Peyer's patch (tissue), 4 donors: ENCODE measurements at regions not wholly inside any gene's neighbourhood (a gene's known extent, or its start where the extent isn't known, plus 50 kb on each side); places are given as distances from the start of the nearest gene placed in this dataset.

Source experiments
- DNase-seq, 3 donors: peaks; one replicate each; pipeline ENCODE4 v3.0.0-alpha.2; 2017 to 2019
- H3K27ac ChIP-seq, 4 donors: fragments of 200-600 bp; sonication (generic); one replicate each; pipeline ENCODE4 v1.5.1; 2016 to 2019
- H3K27me3 ChIP-seq, 2 donors: fragments of 200-600 bp; sonication (generic); one replicate each; pipeline ENCODE4 v1.5.1; 2019
- H3K36me3 ChIP-seq, 3 donors: fragments of 200-600 bp; sonication (generic); one replicate each; pipeline ENCODE4 v1.5.1; 2016 to 2019
- H3K4me1 ChIP-seq, 4 donors: fragments of 200-600 bp; sonication (generic); one replicate each; pipeline ENCODE4 v1.5.1; 2016 to 2019
- H3K4me3 ChIP-seq, 4 donors: fragments of 200-600 bp; sonication (generic); 1 replicate in 3 of 4; 2 replicates in 1 of 4; pipeline ENCODE4 v1.5.1; 2016 to 2019; ENCODE audit warnings: mild to moderate bottlenecking in 1 of 4
- H3K9me3 ChIP-seq, 4 donors: fragments of 200-600 bp; sonication (generic); one replicate each; pipeline ENCODE4 v1.5.1; 2016 to 2019; ENCODE audit warnings: mild to moderate bottlenecking in 1 of 4
- POLR2A ChIP-seq, 2 donors: fragments of 450-650 bp; IDR thresholded peaks; one replicate each; pipeline ENCODE4 v1.5.1; 2017; ENCODE audit warnings: antibody characterized with exemption in 2 of 2, mild to moderate bottlenecking in 2 of 2, moderate library complexity in 2 of 2
- TF ChIP-seq, protein P1 (sequence below), 6 experiments: fragments of 450-650 bp in 4 of 6; fragments of 200-600 bp in 2 of 6; sonication (generic) in 1 of 6; IDR thresholded peaks; one replicate each; pipeline ENCODE4 v1.5.1; 2017 to 2019; ENCODE audit warnings: antibody characterized with exemption in 6 of 6, mild to moderate bottlenecking in 3 of 6, moderate library complexity in 1 of 6

DNA sequence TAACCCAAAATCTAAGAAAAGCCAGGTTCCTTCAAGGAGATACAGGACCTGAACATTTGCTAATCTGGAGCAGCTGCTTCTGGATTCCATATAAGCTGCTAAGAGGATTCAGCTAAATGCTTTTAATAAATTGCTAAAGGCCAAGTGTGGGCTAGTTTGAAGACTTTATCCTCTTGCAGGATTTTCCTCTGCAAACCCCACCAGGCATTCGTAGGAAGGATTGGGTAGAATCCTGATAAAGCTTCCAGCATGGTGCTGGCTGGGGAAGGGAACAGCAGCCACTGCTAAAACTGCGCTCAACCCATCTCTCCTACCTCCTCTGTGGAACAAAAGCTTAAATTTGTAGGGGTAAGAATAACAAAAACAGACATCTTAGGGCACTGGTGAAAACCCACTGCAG lies 61.3 kb upstream of the TAB3 start:
- Histone ChIP-seq H3K4me3 (no peak overlapping the region), H3K36me3 (no peaks in the 10 kb centered on the region), H3K27me3 (no peaks in the 10 kb centered on the region), H3K27ac (no peak overlapping the region), H3K9me3 (no peaks in the 10 kb centered on the region), H3K4me1 (no peaks in the 10 kb centered on the region)
- TF ChIP-seq, protein P1, sequence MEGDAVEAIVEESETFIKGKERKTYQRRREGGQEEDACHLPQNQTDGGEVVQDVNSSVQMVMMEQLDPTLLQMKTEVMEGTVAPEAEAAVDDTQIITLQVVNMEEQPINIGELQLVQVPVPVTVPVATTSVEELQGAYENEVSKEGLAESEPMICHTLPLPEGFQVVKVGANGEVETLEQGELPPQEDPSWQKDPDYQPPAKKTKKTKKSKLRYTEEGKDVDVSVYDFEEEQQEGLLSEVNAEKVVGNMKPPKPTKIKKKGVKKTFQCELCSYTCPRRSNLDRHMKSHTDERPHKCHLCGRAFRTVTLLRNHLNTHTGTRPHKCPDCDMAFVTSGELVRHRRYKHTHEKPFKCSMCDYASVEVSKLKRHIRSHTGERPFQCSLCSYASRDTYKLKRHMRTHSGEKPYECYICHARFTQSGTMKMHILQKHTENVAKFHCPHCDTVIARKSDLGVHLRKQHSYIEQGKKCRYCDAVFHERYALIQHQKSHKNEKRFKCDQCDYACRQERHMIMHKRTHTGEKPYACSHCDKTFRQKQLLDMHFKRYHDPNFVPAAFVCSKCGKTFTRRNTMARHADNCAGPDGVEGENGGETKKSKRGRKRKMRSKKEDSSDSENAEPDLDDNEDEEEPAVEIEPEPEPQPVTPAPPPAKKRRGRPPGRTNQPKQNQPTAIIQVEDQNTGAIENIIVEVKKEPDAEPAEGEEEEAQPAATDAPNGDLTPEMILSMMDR (IDR thresholded peaks at IDR 0.05): no peak
- no peak for TF ChIP-seq POLR2A (IDR thresholded peaks at IDR 0.05)
- no peak for DNase-seq

DNA sequence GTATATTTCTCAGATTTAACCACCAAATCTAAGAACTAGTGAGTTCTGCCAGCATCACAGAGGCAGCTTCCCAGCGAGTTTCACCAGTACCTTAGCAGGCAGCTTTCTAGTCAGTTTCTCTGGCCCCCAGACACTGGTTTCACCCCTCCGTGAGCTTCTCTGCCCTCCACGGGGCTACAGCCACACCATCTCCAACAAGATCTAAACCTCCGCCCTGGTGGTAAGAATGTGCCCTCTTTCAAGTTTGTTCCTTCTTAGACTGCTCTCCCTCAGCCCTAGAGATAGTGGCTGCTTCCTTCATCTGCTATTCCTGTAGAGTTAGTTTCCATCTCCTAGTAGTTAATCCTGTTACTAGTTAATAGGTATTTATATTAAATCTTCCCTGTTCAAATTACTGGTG lies 60.5 kb upstream of the TAB3 start:
- H3K4me3 ChIP-seq: no peak overlapping the region
- no peaks in the 10 kb centered on the region for H3K27me3 ChIP-seq
- no peaks in the 10 kb centered on the region for H3K4me1 ChIP-seq
- TF ChIP-seq, protein P1 (IDR thresholded peaks at IDR 0.05): no peak
- no peak for TF ChIP-seq POLR2A (IDR thresholded peaks at IDR 0.05)
- H3K36me3 ChIP-seq: no peaks in the 10 kb centered on the region
- H3K27ac ChIP-seq: no peak overlapping the region
- no peak for DNase-seq
- H3K9me3 ChIP-seq: no peaks in the 10 kb centered on the region

DNA sequence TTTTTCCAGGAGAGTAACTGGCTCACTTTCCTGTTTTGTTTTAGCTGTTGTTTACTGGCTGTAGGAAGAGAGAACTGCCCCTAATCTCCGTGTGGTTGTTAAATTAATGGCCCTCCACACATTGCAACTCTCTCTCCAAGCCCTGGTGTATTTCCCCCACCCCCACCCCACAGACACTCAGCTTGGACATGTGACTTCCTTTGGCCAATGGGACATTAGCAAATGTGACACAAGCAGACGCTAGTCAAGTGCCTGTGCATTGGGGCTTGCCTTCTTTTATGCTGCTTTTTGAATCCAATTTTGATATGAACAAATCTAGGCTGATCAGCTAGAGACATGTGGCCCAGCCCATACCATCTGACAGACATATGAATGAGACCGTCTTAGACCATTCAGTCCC lies 59.6 kb upstream of the TAB3 start:
- Histone ChIP-seq H3K9me3 (no peaks in the 10 kb centered on the region), H3K27ac (no peak overlapping the region), H3K27me3 (no peaks in the 10 kb centered on the region), H3K36me3 (no peaks in the 10 kb centered on the region), H3K4me1 (no peaks in the 10 kb centered on the region), H3K4me3 (no peak overlapping the region)
- TF ChIP-seq, protein P1 (IDR thresholded peaks at IDR 0.05): no peak
- no peak for TF ChIP-seq POLR2A (IDR thresholded peaks at IDR 0.05)
- no peak for DNase-seq

DNA sequence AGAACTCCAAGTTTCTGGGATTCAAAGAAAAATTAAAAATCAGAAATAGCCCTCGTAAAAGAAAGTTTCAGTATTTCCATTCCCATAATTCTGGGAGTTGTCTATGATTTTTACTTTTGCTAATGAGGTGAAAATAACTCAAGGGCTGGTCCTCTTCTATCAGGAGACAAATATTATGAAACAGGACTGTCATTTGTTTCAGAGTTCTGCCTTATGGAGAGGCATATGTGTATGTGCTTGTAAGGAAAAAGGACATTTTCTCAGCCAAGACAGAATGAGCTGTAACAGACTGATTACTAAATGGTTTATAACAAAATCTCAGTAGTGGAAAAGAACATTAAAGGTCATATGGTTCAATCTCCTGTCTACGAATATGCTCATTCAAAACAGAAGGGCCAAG lies 59.0 kb upstream of the TAB3 start:
- Histone ChIP-seq H3K27me3 (no peaks in the 10 kb centered on the region), H3K4me1 (no peaks in the 10 kb centered on the region), H3K9me3 (no peaks in the 10 kb centered on the region), H3K4me3 (no peak overlapping the region), H3K27ac (no peak overlapping the region), H3K36me3 (no peaks in the 10 kb centered on the region)
- no peak for DNase-seq
- TF ChIP-seq, protein P1 (IDR thresholded peaks at IDR 0.05): no peak
- TF ChIP-seq POLR2A (IDR thresholded peaks at IDR 0.05): no peak

DNA sequence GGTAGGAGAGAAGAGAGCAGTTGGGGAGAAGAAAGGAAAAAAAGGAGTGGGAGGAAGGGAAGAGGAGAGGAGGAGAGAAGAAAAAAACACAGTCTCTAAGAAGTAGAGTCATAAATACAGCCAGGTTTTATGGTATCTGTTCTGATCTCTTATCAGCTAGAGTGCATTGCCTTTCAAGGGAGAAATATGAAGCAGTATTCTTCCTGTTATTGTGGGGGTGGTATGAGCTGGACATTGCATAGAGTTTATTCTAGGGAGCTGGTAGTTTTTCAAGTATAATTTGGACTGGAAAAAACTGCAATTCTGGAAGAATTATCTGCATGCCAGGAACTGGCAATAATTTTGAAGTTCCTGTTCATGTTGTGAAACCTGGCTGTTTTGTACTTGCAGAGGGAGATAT lies 54.9 kb upstream of the TAB3 start:
- Histone ChIP-seq H3K9me3 (no peaks in the 10 kb centered on the region), H3K27ac (no peak overlapping the region), H3K4me1 (no peaks in the 10 kb centered on the region), H3K27me3 (no peaks in the 10 kb centered on the region), H3K36me3 (no peaks in the 10 kb centered on the region), H3K4me3 (no peak overlapping the region)
- no peak for DNase-seq
- TF ChIP-seq, protein P1 (IDR thresholded peaks at IDR 0.05): no peak
- no peak for TF ChIP-seq POLR2A (IDR thresholded peaks at IDR 0.05)

DNA sequence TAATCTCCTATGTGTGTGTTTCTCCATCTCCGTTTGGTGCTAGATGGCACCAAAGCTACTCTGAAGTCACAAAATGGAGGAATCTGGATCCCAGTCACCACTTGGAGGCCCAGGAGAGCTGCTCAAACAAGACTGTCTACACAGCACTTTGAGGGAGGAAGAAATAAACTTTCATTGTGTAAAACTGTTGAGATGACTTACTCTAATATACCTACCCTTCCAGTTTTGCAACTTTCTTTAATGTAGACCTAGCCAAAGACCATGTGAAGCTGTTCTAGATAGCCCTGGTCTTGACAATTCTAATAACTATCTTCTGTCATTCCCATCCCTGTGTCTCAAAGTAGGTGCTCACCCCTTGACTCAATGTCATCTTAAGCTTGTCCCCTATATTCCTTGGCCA lies 52.8 kb upstream of the TAB3 start:
- Histone ChIP-seq H3K4me3 (no peak overlapping the region), H3K36me3 (no peaks in the 10 kb centered on the region), H3K4me1 (no peaks in the 10 kb centered on the region), H3K27me3 (no peaks in the 10 kb centered on the region), H3K9me3 (no peaks in the 10 kb centered on the region), H3K27ac (no peak overlapping the region)
- TF ChIP-seq, protein P1 (IDR thresholded peaks at IDR 0.05): no peak
- TF ChIP-seq POLR2A (IDR thresholded peaks at IDR 0.05): no peak
- no peak for DNase-seq
